Smooth muscle cell (in vitro differentiated cells): ENCODE measurements at regions not wholly inside any gene's neighbourhood (a gene's known extent, or its start where the extent isn't known, plus 50 kb on each side); places are given as distances from the start of the nearest gene placed in this dataset.

ENCODE experiments used
- DNase-seq: peaks from one replicate; lab custom pipeline; 2025; ENCODE audit not compliant: unreplicated experiment; lab: John Stamatoyannopoulos, UW
- H2AFZ ChIP-seq: fragments of 200-600 bp; sonication (generic); 2 replicates; pipeline ENCODE4 v1.6.0; 2016; ENCODE audit warnings: antibody characterized with exemption, low read depth, mild to moderate bottlenecking
- H3F3A ChIP-seq: fragments of 200-600 bp; sonication (generic); 2 replicates; pipeline ENCODE4 v1.6.0; 2017; ENCODE audit warnings: antibody characterized with exemption, low read depth
- H3K27ac ChIP-seq: fragments of 200-600 bp; sonication (generic); 2 replicates; pipeline ENCODE4 v1.5.1; 2016; ENCODE audit warnings: low read depth, mild to moderate bottlenecking
- H3K27me3 ChIP-seq: fragments of 200-600 bp; sonication (generic); 2 replicates; pipeline ENCODE4 v1.6.1; 2016; ENCODE audit warnings: low read depth, mild to moderate bottlenecking
- H3K36me3 ChIP-seq: fragments of 200-600 bp; sonication (generic); 2 replicates; pipeline ENCODE4 v1.5.1; 2016; ENCODE audit warnings: low read depth
- H3K4me1 ChIP-seq: fragments of 200-600 bp; sonication (generic); 2 replicates; pipeline ENCODE4 v1.5.1; 2016; ENCODE audit warnings: low read depth
- H3K4me2 ChIP-seq: fragments of 200-600 bp; sonication (generic); 2 replicates; pipeline ENCODE4 v1.6.0; 2016; ENCODE audit warnings: mild to moderate bottlenecking
- H3K4me3 ChIP-seq: fragments of 200-600 bp; sonication (generic); 2 replicates; pipeline ENCODE4 v1.5.1; 2016; ENCODE audit warnings: mild to moderate bottlenecking
- H3K79me2 ChIP-seq: fragments of 200-600 bp; sonication (generic); 2 replicates; pipeline ENCODE4 v1.6.0; 2016; ENCODE audit warnings: low read depth, mild to moderate bottlenecking
- H3K9ac ChIP-seq: fragments of 200-600 bp; sonication (generic); 2 replicates; pipeline ENCODE4 v1.6.0; 2016; ENCODE audit warnings: low read depth
- H3K9me3 ChIP-seq: fragments of 200-600 bp; sonication (generic); replicated peaks from 2 replicates; pipeline ENCODE4 v1.5.1; 2016; ENCODE audit warnings: low read depth
- H4K20me1 ChIP-seq: fragments of 200-600 bp; sonication (generic); 2 replicates; pipeline ENCODE4 v1.6.0; 2016; ENCODE audit warnings: low read depth
- CTCF ChIP-seq: fragments of 200-600 bp; sonication (generic); IDR thresholded peaks from 2 replicates; pipeline ENCODE4 v1.5.1; 2017; ENCODE audit warnings: borderline replicate concordance, mild to moderate bottlenecking, antibody characterized with exemption; ENCODE audit not compliant: insufficient read depth, poor library complexity, severe bottlenecking
- WGBS: methylation state at CpG from one replicate; pipeline ENCODE4 v1.1.7; 2016; ENCODE audit warnings: low lambda C conversion rate; 5-methylcytosine and 5-hydroxymethylcytosine counted together
- small RNA-seq: library from RNA; depleted of rRNA; stranded (forward); fragments of <200 nt; gene quantifications from one replicate; pipeline ENCODE3, GENCODE V24; 2014

GRCh38 chr4:187942968-187943367 lies 52.6 kb upstream of the ZFP42 start:
- Histone ChIP-seq H3K27me3 (no peaks in the 10 kb centered on the region), H3K4me2 (no peak overlapping the region), H3F3A (no peaks in the 10 kb centered on the region), H2AFZ (no peak overlapping the region), H3K27ac (no peak overlapping the region), H4K20me1 (no peaks in the 10 kb centered on the region), H3K9ac (no peak overlapping the region), H3K79me2 (no peaks in the 10 kb centered on the region), H3K9me3 (no peaks in the 10 kb centered on the region), H3K4me3 (no peak overlapping the region), H3K36me3 (no peaks in the 10 kb centered on the region), H3K4me1 (no peaks in the 10 kb centered on the region)
- WGBS: 95% methylated on average over 6 of the region's 6 CpGs
- DNase-seq: no peak
- no peak for TF ChIP-seq CTCF

- Histone ChIP-seq H3K4me1 (no peaks in the 10 kb centered on the region), H3F3A (no peaks in the 10 kb centered on the region), H3K4me3 (no peak overlapping the region), H4K20me1 (no peaks in the 10 kb centered on the region), H3K36me3 (no peaks in the 10 kb centered on the region), H3K27ac (no peak overlapping the region), H3K27me3 (no peaks in the 10 kb centered on the region), H3K9ac (no peak overlapping the region), H3K9me3 (no peaks in the 10 kb centered on the region), H3K4me2 (no peak overlapping the region), H3K79me2 (no peaks in the 10 kb centered on the region), H2AFZ (no peak overlapping the region)
- 86% methylated on average over 7 of the region's 7 CpGs for WGBS
- no peak for DNase-seq
- TF ChIP-seq CTCF: no peak
Observed at GRCh38 chr4:187944179-187944578, 51.4 kb upstream of the ZFP42 start.

Small RNA genes in the stretch of these regions (small RNA-seq; reads per million reads assigned to genes)
- gene MRPS36P2: 0.11 reads per million
